ENCODE measurements at regions not wholly inside any gene's neighbourhood (a gene's known extent, or its start where the extent isn't known, plus 50 kb on each side); places are given as distances from the start of the nearest gene placed in this dataset.

- TF ChIP-seq UBTF (IDR thresholded peaks at IDR 0.05; ENCODE audit: borderline replicate concordance in 1 of 2, low read depth in 2 of 2, low read length in 2 of 2): no peak
These were observed 151.5 kb upstream of the EEPD1 start (continued) for GRCh38 chr7:36001546-36001945.

- in situ Hi-C loops (cut with MboI) (no loop called here), intact Hi-C loops (cut with micrococcal nuclease) (no loop called here)
- Histone ChIP-seq H3K9me3 (replicated peaks; ENCODE audit: control insufficient read depth, insufficient read depth, low read depth, low read length) (no peaks in the 10 kb centered on the region), H3K4me1 (replicated peaks in 1 of 2; ENCODE audit: control insufficient read depth in 2 of 2, insufficient read depth in 2 of 2, low read length in 2 of 2) (no peaks in the 10 kb centered on the region), H3K4me2 (ENCODE audit: insufficient read depth, low read length) (no peak overlapping the region), H3K27ac (ENCODE audit: extremely low read depth, low read depth, low read length) (no peak overlapping the region), H4K20me1 (replicated peaks; ENCODE audit: control insufficient read depth, insufficient read depth, low read length) (no peaks in the 10 kb centered on the region), H3K27me3 (ENCODE audit: control insufficient read depth in 2 of 2, insufficient read depth in 2 of 2, low read length in 2 of 2) (peaks cover 0 to 11% of the 10 kb centered on the region in 2 experiments; a peak in 2 of 5 replicates), H3K9ac (ENCODE audit: insufficient read depth in 1 of 2, low read depth in 2 of 2, low read length in 2 of 2) (no peak overlapping the region), H3K9me1 (ENCODE audit: control insufficient read depth, insufficient read depth, low read length) (no peaks in the 10 kb centered on the region), H3K36me3 (ENCODE audit: control insufficient read depth, insufficient read depth, low read length) (no peaks in the 10 kb centered on the region), H3K4me3 (no peak overlapping the region), H3K79me2 (ENCODE audit: control insufficient read depth, insufficient read depth, low read length) (no peaks in the 10 kb centered on the region), H2AFZ (ENCODE audit: low read depth, low read length) (no peak overlapping the region)
- DNase-seq (ENCODE audit: extremely low read depth in 1 of 4, low spot score in 3 of 4) (no peak), ATAC-seq (no peak), FAIRE-seq (no peak)
- TF ChIP-seq ZBTB8A (IDR thresholded peaks at IDR 0.05; ENCODE audit: partially characterized antibody) (no peak), POLR2G (IDR thresholded peaks at IDR 0.05; ENCODE audit: low read depth, low read length) (no peak), ZC3H8 (IDR thresholded peaks at IDR 0.05) (no peak), HNRNPLL (IDR thresholded peaks at IDR 0.05; ENCODE audit: low read depth, low read length, poor library complexity, severe bottlenecking) (no peak), ZNF583 (CRISPR knock-in tag; IDR thresholded peaks at IDR 0.05) (no peak), ZNF584 (CRISPR knock-in tag; IDR thresholded peaks at IDR 0.05; ENCODE audit: low read depth) (no peak)
- BruUV-seq (replicated peaks): no TSS peak
- WGBS (ENCODE audit: insufficient coverage, low coverage, missing lambda C conversion rate): 0% methylated on average over 2 of the region's 2 CpGs
- ChIA-PET CTCF (ENCODE audit: low intra/inter-chr PET ratio) (no interaction called here), POLR2A (no interaction called here)
These were observed 150.2 kb upstream of the EEPD1 start for GRCh38 chr7:36002900-36003299.
